ENCODE measurements at regions not wholly inside any gene's neighbourhood (a gene's known extent, or its start where the extent isn't known, plus 50 kb on each side); places are given as distances from the start of the nearest gene placed in this dataset.

- Histone ChIP-seq H3K9me3 (ENCODE audit: control insufficient read depth, low read depth, low read length) (no peaks in the 10 kb centered on the region), H3K27ac (ENCODE audit: control insufficient read depth, insufficient read depth, low read length) (no peak overlapping the region), H3K4me2 (ENCODE audit: control insufficient read depth, extremely low read depth, insufficient read depth, low read depth, low read length) (no peak overlapping the region), H3K4me3 (ENCODE audit: control insufficient read depth in 2 of 3, extremely low read depth in 1 of 3, insufficient read depth in 2 of 3, low read depth in 1 of 3, low read length in 3 of 3) (no peak overlapping the region), H3K9me1 (ENCODE audit: control insufficient read depth, extremely low read depth, insufficient read depth, low read length) (no peaks in the 10 kb centered on the region), H2AFZ (ENCODE audit: control insufficient read depth, low read length) (no peak overlapping the region), H3K79me2 (ENCODE audit: control insufficient read depth, insufficient read depth, low read length) (no peaks in the 10 kb centered on the region), H4K20me1 (ENCODE audit: control insufficient read depth, extremely low read depth, insufficient read depth, low read length) (no peaks in the 10 kb centered on the region), H3K9ac (ENCODE audit: control insufficient read depth, extremely low read depth, insufficient read depth, low read length) (no peak overlapping the region), H3K27me3 (ENCODE audit: control insufficient read depth, extremely low read depth, insufficient read depth, low read length) (no peaks in the 10 kb centered on the region), H3K36me3 (ENCODE audit: control insufficient read depth in 2 of 2, extremely low read depth in 1 of 2, insufficient read depth in 2 of 2, low read length in 2 of 2) (no peaks in the 10 kb centered on the region), H3K4me1 (ENCODE audit: control insufficient read depth, extremely low read depth, insufficient read depth, low read length) (no peaks in the 10 kb centered on the region)
- FAIRE-seq (no peak), DNase-seq (ENCODE audit: low read depth, low spot score) (no peak)
- TF ChIP-seq CTCF (optimal IDR thresholded peaks at IDR 0.05 in 1 of 3, IDR thresholded peaks at IDR 0.05 in 1 of 3, conservative IDR thresholded peaks at IDR 0.05 in 1 of 3; ENCODE audit: extremely low read depth in 1 of 3, insufficient read depth in 2 of 3, low read length in 3 of 3), result no peak
- no peak for TF ChIP-seq EZH2 (IDR thresholded peaks at IDR 0.05; ENCODE audit: low read length)
- dilution Hi-C loops (cut with MboI; ENCODE audit: extremely low pct_ligation_motif_present, low sequenced_read_pairs), result no loop called here
Measured at GRCh38 chr7:33685503-33685902, 219.8 kb upstream of the BMPER start.

GRCh38 chr7:33685981-33686683, 219.2 kb upstream of the BMPER start:
- H3K9me1 ChIP-seq (ENCODE audit: control insufficient read depth, extremely low read depth, insufficient read depth, low read length), result no peaks in the 10 kb centered on the region
- no peak overlapping the region for H3K4me2 ChIP-seq (ENCODE audit: control insufficient read depth, extremely low read depth, insufficient read depth, low read depth, low read length)
- H3K79me2 ChIP-seq (ENCODE audit: control insufficient read depth, insufficient read depth, low read length), result no peaks in the 10 kb centered on the region
- no peaks in the 10 kb centered on the region for H3K9me3 ChIP-seq (ENCODE audit: control insufficient read depth, low read depth, low read length)
- TF ChIP-seq EZH2 (IDR thresholded peaks at IDR 0.05; ENCODE audit: low read length) (no peak), CTCF (optimal IDR thresholded peaks at IDR 0.05 in 1 of 3, IDR thresholded peaks at IDR 0.05 in 1 of 3, conservative IDR thresholded peaks at IDR 0.05 in 1 of 3; ENCODE audit: extremely low read depth in 1 of 3, insufficient read depth in 2 of 3, low read length in 3 of 3) (no peak)
- H3K4me1 ChIP-seq (ENCODE audit: control insufficient read depth, extremely low read depth, insufficient read depth, low read length), result no peaks in the 10 kb centered on the region
- H2AFZ ChIP-seq (ENCODE audit: control insufficient read depth, low read length), result no peak overlapping the region
- no peaks in the 10 kb centered on the region for H3K36me3 ChIP-seq (ENCODE audit: control insufficient read depth in 2 of 2, extremely low read depth in 1 of 2, insufficient read depth in 2 of 2, low read length in 2 of 2)
- H3K9ac ChIP-seq (ENCODE audit: control insufficient read depth, extremely low read depth, insufficient read depth, low read length), result no peak overlapping the region
- H3K4me3 ChIP-seq (ENCODE audit: control insufficient read depth in 2 of 3, extremely low read depth in 1 of 3, insufficient read depth in 2 of 3, low read depth in 1 of 3, low read length in 3 of 3), result no peak overlapping the region
- no peak overlapping the region for H3K27ac ChIP-seq (ENCODE audit: control insufficient read depth, insufficient read depth, low read length)
- DNase-seq (ENCODE audit: low read depth, low spot score) (no peak), FAIRE-seq (no peak)
- no peaks in the 10 kb centered on the region for H3K27me3 ChIP-seq (ENCODE audit: control insufficient read depth, extremely low read depth, insufficient read depth, low read length)
- dilution Hi-C loops (cut with MboI; ENCODE audit: extremely low pct_ligation_motif_present, low sequenced_read_pairs), result no loop called here
- no peaks in the 10 kb centered on the region for H4K20me1 ChIP-seq (ENCODE audit: control insufficient read depth, extremely low read depth, insufficient read depth, low read length)

Data from keratinocyte (primary cell).